LNCAP (cell line): ENCODE measurements at regions not wholly inside any gene's neighbourhood (a gene's known extent, or its start where the extent isn't known, plus 50 kb on each side); places are given as distances from the start of the nearest gene placed in this dataset.

Experiments
- TF ChIP-seq, protein P1 (sequence below): fragments of 450-650 bp; IDR thresholded peaks from 2 replicates; pipeline ENCODE4 v1.5.1; 2017; ENCODE audit warnings: mild to moderate bottlenecking

DNA sequence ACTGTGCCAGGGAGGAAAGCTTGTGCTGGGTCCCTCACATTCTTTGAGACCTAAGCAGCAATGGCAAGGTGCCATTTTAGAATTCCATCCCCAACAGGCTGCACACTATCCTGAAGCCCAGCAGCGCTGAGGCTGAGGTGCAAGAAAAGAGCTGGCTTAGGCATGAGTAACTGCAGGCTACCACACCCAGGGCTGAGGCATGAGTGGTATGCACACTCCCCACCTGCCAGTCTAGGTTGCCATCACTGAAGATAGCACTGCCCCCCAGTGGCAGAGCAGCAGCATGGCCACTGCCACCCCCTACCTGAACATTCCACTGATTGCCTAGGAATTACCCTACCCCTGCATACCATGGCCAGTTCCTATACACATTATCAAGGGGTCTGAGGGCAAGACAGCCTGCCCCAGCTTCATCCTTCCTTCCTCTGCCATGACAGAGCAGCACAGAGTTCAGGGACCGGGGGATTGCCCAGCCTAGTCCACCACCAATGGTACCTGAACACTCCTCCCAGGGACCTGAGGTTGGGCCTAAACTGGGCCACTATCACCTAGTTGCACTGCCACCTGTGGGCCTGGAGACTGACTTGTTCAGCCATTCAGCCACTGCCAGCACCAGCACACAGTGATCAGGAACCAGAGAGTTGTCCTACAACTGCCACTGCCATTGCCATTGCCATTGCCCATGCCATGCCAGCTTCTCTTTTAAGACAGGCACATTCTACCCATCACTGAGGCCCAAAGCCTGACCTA, 129.8 kb downstream of the SATB1 start:
- TF ChIP-seq, protein P1, sequence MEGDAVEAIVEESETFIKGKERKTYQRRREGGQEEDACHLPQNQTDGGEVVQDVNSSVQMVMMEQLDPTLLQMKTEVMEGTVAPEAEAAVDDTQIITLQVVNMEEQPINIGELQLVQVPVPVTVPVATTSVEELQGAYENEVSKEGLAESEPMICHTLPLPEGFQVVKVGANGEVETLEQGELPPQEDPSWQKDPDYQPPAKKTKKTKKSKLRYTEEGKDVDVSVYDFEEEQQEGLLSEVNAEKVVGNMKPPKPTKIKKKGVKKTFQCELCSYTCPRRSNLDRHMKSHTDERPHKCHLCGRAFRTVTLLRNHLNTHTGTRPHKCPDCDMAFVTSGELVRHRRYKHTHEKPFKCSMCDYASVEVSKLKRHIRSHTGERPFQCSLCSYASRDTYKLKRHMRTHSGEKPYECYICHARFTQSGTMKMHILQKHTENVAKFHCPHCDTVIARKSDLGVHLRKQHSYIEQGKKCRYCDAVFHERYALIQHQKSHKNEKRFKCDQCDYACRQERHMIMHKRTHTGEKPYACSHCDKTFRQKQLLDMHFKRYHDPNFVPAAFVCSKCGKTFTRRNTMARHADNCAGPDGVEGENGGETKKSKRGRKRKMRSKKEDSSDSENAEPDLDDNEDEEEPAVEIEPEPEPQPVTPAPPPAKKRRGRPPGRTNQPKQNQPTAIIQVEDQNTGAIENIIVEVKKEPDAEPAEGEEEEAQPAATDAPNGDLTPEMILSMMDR = peak; percentile 81

DNA sequence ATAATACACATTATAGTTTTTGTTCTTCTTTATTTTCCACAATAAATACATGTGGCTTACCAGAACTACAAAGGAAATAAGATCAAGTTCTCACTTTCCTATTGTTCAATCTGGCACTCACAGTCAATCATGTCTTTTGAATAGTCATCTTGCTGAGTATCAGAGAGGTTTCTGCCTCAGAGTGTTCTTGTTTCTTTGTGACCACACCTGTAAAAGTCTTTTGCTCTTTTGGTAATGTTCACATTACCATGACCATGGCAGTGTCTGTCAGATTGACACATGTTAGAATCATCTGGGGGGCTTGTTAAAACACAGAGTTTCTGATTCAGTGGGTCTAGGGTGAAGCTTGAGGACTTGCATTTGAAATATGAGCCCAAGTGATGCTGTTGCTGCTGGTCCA, 135.0 kb downstream of the SATB1 start:
- TF ChIP-seq, protein P1 = no peak

DNA sequence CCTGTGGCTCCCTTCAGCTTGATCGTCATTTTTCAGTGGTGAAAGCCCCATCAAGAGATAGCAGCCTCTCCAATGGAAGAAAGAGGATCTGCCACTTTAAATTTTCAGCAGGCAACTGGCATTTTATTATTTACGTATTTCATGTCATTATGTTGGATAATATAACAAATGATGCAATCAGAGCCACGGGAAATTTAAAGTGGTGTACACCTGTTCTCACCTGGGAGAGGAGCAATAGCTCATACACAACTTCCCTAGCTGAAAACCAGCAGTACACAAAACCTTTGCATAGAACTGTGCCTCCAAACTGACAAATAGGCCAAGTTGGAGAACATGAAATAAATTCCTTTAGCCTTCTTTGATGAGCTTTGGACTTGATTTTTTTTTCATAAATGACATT, 136.9 kb downstream of the SATB1 start:
- TF ChIP-seq, protein P1 = no peak

DNA sequence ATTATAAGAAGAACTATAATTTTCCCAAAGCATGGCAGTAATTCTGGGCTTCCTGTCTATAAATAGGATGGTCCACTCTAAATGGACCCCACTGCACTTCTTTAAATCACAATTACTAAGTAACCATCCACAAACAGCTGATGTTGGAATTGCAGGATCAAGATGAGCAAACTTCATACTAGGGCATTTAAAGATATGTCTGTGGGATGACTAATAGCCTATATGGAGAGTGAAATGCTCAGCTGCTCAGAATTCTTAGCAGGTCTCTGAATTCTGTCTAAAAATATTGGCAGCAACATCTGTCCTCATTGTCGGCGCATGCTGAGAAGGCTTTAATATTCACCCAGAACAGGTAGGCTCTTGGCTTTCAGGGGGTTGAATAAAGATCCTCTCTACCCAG, 140.4 kb downstream of the SATB1 start:
- TF ChIP-seq, protein P1 = no peak

DNA sequence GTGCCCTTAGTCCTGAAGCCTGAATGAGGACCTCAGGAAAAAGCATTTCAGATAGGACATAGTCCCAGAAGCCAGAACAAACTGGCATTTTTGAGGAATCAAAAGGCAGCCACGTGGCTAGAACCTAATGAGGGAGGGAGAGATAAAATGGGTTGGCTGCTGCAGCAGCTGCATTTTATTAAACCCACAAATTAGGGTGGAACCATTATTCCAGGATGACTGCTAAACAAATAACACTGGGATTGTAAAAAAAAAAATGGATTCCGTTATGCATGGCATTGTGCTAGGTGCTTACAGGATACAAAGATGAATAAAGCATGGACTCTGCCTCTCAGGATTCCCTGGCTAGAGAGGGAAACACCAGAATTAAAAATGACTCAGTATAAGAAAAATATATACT, 141.5 kb downstream of the SATB1 start:
- TF ChIP-seq, protein P1 = no peak

DNA sequence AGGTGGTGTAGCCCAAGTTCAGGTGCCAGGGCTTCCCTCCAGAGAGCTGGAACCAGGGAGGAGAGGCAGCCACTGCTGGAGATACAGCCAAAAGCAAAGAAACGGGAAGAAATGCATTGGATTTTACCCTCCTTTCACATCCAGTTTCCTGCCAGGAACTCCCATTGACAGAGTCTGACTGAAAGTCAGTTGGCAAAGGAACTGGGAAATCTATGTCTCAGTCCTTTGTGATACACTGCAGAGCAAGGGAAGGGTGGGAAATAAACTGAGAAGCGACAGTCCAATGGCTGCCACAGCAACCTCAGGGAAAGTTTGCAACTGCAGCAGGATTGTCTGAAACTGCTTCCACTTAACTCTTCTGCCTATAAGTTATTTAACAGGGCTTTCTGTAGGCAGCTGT, 142.6 kb downstream of the SATB1 start:
- TF ChIP-seq, protein P1 = no peak

DNA sequence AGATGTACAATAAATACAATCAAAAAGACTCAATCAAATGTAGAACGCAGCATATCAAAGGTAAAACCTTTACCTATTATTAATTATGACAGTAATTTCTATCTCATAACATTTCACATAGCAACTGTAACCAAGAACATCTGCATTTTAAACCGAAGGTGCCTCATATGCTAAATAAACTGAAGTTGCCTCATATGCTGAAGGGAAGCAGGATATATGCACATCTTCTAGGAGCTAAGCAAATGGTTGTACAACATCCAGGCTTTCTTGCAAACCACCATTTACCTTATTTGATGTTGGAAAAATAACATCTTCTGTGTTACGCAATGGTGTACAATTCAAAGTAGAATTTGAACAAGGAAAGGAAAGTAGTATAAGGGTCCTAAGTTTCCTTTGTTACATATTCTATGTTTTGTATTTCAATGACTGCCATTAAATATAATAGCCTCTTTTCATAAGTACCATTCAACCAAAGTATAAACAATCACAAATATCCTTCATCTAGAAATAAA, 145.9 kb downstream of the SATB1 start:
- TF ChIP-seq, protein P1 = no peak

DNA sequence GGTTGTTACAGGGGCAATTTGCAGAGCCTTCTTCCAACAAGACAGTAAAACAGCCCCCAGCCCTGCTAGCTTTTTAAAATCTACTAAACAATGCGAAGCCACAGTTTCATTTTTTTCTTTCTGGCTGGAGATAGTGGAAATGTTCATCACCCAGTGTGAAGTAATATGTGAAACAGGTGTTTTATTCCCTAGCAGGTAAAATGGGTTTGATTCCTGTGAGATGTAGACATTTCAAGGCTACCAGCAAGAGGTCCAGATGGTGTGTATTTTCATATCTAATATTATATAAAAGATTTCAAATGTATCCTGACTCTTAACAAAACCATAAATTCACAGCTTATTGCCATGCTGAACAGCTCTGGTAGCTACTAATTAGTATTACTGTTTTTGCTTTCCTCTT, 160.3 kb downstream of the SATB1 start:
- TF ChIP-seq, protein P1 = no peak
